Tibial nerve (tissue), 4 donors: ENCODE measurements at regions not wholly inside any gene's neighbourhood (a gene's known extent, or its start where the extent isn't known, plus 50 kb on each side); places are given as distances from the start of the nearest gene placed in this dataset.

ENCODE experiments used
- CTCF ChIP-seq, 5 experiments: fragments of 200-600 bp in 3 of 5; fragments of 450-650 bp in 2 of 5; sonication (generic) in 3 of 5; IDR thresholded peaks; one replicate each; pipeline ENCODE4 v1.5.1; 2016 to 2019; ENCODE audit warnings: antibody characterized with exemption in 5 of 5, mild to moderate bottlenecking in 3 of 5, moderate library complexity in 2 of 5
- EP300 ChIP-seq, 2 donors: sonication (generic); formaldehyde crosslinking; IDR thresholded peaks; one replicate each; pipeline ENCODE4 v1.6.1; 2017; ENCODE audit warnings: antibody characterized with exemption in 2 of 2, mild to moderate bottlenecking in 1 of 2

- TF ChIP-seq CTCF (IDR thresholded peaks at IDR 0.05) (no peak), EP300 (IDR thresholded peaks at IDR 0.05) (no peak)
Observed at GRCh38 chr3:109702976-109703375, 365.6 kb upstream of the DPPA4 start.
